ENCODE measurements at regions not wholly inside any gene's neighbourhood (a gene's known extent, or its start where the extent isn't known, plus 50 kb on each side); places are given as distances from the start of the nearest gene placed in this dataset.

DNA sequence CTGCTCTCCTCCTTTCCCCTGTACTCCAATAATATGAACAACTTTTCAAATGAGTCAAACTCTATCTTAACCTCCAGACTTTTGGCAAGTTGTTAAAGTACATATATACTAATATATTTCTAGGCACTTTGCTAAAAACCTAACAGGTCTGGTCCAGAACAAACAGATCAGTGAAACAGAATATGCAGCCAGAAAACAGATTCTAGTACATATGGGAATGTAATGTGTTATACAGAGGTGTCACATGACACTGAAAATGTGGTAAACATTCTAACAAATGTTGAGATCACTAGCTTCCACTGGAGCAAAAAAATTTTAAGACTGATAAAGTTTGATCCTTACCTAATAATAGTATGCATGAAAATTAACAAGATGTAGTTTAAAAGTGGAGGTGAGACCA, 136.9 kb downstream of the OR2K2 start:
- DNase-seq = no peak

DNA sequence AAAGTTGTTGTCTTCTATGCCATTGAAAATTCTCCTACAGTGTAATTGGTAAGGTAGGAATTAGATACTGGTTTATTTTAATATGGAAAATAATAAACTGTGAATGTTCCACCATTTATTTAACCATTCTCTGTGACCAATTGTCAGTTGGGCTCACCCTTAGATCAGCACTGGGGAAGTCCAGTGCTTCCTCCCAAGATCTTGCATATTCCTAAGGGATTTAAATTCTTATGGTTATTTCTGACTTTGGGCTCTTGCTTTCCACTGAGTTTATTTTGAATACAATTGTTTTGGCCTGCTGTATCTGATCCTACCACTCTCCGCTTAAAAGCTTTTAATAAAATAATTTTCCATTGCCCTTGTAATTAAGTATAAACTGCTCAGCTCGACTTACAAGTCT, 137.4 kb downstream of the OR2K2 start:
- no peak for DNase-seq

DNA sequence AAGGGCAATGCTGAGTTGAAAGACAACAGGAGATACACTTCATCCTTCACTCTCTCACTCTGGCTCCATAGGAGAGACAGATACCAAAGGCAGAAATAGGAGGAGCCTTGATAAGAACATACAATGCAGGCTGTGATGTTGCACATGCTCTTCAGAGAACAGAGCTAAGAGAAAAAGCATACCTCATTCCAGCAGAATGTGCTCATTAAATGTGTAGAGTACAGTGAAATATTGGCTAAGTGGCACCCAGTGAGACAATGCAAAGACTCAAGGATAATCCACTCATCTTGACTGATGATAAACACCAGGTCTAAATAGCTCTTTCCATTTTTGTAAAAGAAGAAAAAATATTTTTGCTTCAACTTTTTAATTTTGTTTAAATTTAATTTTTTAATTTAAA, 139.7 kb downstream of the OR2K2 start:
- no peak for DNase-seq

DNA sequence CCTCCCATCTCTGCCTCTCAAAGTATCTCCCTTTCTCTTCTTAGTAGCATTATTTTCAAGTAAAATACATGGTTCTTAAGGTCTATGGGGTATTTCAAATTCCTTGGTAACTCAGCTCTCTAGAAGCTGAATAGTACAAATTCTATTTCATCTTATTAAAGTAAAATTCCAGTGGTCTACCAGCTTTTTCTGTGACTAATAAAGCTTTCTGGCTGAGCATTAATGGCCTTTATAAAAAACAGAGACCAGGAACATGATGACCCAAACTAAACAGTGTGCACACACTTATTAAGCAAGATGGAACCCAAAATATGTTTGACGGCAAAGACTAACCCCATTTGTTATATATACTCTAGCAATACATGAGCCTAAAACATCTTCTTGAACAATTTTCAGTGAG, 142.6 kb downstream of the OR2K2 start:
- no peak for DNase-seq

DNA sequence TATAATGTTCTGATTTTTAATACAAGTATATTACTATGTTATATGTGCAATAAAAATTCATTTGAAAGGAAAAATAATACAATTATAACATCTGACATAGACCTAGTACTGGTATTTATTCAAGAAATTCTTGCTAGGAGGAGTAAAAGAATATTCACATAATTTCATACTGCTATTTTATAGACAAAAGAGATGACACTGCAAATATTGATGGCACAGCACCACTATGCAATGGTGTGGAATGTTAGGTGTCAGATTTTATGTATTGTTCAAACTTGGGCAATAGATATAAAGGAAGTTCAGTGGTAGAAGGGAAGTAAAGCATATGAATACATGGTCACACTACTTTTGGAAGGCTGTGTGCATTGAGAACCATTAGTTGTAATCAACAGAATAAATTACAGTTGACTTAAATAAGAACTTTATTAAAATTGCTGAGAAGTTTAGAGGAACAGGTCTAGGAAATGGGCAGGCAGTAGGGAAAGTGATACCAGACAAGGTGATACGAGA, 143.9 kb downstream of the OR2K2 start:
- no peak for DNase-seq

DNA sequence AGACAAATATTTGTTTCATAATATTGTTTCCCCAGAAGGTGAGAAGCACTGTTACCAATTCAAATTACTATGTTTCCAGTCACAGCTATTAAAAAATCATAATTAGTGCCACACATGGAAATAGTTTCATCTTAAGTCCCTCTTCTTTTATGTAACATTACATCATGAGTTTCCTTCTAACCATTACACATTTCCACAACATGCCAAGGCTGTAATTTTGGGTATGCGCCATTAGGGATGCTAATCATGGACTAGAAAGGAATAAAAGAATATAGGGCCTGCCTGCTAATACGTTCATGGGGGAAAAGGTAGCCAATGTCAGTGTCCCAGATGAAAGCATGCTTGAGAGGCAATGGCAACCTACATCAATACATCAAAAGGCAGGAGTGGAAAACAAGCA, 142.5 kb upstream of the LPAR1 start:
- no peak for DNase-seq

DNA sequence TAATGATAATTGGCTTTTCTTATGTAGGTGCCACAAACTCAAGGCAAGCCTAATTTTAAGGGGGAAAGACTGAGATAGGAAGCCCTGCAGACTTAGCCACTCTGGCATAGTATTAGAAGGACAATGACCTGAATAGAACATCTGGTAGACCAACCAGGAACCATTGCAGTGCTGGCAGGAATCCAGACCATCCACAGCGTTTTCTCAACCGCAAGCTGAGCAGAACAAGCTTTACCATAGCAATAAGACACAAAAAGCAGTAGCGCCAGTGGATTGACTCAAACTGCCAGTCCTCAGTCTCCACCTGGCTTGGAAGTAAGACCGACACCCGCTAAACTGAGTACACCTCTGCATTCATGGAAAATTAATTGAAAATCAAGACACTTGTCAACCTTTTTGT, 141.3 kb upstream of the LPAR1 start:
- DNase-seq = no peak

DNA sequence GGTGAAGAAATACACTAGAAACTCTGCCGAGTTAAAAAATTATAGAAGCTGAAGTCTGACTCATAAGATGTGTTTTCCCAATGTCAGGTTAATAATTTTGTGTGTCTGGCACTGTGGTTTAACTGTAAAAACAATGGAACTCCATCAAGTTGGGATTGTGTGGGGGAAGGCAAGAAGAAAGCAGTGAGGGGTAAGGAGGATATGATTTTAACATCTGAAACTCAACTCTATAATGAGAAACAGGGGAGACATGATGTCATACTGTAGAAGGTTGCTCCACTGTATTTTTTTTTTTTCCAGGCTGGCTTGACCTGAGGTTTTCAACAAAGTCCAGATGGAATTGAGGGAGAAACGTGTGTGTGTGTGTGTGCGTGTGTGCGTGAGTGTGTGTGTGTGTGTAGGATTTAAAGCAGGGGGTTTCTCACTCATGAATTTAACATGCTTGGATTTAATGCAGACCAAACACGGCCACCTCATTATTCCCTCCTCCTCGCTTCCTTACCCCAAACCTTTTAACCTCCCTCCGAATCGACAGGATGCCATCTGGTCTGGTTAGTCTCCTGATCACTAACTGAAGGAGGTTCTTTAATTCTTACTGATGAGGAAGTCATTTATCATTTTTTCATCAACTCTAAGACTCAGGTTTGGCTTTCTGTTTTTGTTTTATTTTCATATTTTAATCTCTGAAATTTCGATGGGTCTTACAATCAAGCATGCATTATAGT, 140.2 kb upstream of the LPAR1 start:
- DNase-seq = no peak

DNA sequence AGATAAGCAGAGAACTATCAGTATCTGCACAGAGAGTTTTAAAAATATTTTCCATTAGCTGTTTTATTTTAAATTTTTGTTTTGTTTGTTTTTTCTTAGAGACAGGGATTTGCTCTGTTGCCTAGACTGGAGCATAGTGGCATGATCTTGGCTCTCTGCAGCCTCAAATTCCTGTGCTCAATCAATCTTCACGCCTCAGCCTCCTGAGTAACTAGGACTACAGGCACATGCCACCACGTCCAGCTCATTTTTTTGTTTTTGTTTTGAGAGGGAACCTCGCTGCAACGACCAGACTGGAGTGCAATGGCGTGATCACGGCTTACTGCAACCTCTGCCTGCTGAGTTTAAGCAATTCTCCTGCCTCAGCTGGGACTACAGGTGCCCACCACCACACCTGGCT, 138.2 kb upstream of the LPAR1 start:
- no peak for DNase-seq

DNA sequence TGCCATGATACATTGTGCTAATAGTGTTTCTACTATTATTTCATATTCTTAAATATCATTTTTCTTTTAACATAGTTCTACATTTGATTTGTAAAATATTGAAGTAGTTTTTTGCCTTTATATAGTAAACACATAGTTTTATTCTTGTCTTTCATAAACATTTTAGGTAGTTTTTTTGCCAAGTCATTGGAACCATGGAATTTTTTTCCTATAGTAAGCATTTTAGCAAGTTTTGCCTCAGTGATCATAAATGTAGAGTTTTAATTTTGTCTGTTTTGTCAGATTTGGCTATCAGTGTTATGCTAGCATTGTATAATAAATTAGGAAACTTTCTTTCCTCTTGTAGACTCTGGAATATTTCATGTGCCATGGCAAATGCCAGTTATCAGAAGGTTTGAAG, 137.1 kb upstream of the LPAR1 start:
- DNase-seq = no peak

DNA sequence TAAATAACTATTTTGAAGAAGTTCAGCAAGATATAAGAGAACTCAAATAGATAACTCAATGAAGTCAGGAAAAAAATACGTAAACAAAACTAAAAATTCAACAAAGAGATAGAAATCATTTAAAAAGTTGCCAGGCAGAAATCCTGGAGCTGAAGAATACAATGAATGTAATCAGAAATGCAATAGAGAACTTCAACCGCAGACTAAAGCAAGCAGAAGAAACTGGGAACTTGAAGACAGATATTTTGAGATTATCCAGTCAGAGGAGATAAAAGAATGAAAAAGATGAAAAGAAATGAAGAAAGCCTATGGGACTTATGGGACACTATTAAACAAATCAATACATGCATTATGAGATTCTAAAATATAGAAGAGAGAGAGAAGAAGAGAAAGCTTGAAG, 129.1 kb upstream of the LPAR1 start:
- no peak for DNase-seq

DNA sequence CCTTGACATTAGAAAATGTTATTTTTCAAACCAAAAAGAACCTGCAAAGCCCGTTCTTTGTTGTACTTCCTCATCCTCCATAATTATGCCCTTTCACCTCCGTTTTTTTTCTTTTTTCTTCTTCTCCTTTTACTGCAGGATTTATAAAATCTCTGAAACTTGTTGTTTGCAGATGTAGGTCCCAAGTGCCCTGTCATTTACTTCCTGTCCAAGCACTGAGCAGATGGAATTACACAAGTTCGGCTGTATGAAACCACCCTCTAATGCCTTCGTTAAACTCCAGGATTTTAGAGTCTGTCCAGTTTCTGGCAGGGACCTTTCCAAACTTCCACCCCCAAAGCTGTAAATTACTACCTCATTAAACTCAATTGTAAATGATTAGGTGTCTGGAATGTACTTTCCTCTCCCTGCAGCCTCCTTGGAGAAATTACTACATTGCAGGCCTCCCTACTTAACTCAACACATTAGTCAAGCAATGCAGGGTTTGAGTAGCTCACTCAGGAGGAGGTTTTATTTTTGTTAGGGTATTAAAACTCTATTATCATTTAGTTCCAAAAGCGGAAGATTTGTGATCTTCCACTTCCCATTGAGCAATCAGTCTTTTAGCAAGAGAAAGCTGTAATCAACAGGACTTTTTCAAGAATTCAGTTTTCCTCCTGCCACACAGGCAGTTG, 125.6 kb upstream of the LPAR1 start:
- no peak for DNase-seq

DNA sequence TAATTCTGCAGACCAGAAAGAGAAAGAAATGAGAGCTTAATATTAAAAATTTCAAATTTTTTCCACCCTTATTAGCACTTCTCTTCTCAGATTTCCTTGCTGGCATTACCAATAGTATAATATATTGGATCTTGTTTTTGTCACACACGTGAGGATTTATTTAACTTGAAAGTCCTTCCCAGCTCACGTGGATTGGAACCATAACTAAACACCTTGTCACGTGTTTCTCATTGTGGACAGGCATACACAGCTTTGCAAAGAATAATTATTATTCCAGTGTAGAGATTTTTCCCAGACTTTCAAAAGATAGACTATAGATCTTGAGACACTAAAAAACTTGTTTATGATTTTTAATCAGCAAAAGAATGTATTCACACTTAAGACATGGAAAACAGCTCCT, 123.8 kb upstream of the LPAR1 start:
- DNase-seq = no peak

DNA sequence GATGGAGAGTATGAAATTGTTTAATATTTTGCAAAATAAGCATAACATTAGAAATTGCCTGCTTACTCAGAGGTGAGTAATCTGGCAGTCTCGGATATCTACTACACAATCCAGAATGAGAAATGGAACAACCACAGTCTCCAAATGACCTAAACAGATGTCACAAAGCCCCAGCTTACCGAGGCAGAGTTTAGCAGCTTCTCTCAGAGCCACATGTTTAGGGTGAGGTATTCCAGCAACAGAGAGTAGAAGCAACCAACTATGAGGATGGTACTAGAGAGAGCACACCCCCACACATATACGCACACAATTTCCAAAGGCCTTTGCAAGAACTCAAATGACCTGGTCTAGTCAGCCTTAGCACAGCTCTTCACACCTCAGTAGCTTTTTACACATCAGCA, 122.7 kb upstream of the LPAR1 start:
- no peak for DNase-seq

DNA sequence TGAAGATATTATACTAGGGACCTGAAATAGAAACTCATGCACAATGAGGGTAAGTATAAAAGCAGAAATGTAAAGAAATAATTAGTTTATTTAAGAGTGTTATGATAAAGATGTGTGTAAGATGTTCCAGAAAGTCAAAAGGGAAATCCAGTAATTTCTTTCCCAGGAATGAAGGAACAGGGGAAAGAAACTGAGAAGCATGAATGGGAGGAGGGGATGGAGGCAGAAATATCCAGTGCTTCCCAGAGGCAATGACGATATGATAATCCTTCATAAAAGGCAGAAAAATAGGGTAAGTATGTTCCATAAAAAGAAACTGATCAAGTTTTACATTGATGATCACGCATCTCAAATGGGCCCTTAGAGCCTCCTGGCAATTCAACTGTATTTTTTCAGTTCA, 120.7 kb upstream of the LPAR1 start:
- no peak for DNase-seq

DNA sequence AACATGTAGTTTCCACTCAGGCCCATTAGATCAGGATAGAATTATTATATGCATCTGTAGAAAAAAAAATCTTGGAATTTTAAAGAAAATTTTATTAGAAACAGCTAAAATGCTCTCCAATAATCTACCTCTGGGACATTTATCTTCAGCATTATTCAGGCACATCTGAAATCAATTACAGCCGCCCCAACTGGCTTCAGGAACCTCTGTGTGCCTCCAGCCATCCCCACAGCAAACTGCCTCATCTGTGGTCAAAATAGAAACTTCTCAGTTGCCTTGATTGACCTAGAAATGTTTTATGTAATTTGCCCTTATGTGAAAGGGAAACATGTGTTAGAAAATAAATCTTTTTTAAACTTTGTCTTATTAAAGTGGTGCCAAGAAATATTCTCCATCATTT, 120.1 kb upstream of the LPAR1 start:
- DNase-seq = no peak

DNA sequence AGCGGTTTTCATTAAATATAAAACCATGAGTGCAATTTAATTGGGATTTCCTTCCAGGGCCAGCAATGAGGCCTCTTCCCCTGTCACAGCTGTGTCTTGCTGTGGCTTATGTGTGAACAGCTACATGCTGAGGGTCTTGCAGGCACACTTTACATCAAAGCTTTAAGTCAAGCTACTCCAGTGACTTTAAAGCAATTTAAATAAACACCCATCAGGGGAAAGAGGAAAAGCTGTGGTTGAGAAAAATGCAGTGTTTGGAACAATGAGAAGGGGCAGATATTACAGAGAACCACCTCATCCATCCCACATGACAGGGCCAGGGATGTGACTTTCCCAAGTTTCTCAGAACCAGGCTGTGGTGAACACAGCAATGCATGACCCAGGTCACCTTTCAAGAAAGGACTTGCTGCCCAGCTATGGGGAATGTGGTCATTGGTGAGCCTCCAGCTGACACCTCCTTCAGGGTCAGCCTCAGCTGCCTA, 115.9 kb upstream of the LPAR1 start:
- DNase-seq = no peak

DNA sequence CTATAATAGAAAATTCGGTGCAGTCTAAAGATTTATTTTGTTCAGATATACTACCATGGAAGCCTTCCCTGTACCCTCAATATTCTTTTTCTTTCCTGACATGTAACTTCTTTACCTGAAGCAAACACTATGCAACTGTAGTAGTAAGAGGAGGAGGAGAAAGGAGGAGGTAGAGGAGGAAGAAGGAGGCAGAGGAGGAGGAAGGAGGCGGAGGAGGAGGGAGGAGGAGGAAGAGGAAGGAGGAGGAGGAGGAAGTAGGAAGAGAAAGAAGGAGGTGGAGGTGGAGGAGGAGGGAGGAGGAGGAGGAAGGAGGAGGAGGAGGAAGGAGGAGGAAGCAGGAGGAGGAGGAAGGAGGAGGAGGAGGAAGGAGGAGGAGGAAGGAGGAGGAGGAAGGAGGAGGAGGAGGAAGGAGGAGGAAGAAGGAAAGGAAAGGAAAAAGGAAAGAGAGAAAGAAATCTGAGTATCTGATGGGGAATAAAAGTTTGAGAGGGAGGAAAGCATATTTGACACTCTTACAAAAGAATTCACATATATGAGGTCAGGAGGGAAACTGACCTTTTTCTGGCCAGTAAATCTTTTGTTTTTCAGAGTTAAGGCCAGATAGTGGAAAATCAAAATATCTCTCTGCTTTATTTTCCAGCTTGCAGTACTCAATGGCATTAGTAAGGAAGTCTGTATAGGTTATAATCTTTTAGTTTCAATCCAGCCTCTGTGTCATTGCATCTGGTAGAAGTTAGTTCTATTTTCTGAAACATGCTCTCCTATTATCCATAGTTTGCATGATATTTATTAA, 114.5 kb upstream of the LPAR1 start:
- DNase-seq = no peak

DNA sequence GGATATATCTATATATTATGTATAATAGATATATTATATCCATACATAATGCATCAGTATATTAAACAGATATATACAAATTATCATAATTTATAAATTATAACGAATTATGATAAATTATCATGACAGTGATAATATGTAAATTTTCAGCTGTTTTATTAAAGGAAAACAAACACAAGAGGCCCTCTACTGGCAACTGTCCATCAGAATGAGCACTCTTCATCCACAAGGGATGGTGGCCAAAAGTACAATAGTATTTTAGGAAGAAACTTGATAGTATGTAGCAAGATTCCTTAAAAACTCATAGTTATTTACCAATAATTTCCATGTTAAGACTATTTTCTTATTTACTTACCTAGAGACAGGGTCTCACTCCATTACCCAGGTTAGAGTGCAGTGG, 113.3 kb upstream of the LPAR1 start:
- DNase-seq = no peak

DNA sequence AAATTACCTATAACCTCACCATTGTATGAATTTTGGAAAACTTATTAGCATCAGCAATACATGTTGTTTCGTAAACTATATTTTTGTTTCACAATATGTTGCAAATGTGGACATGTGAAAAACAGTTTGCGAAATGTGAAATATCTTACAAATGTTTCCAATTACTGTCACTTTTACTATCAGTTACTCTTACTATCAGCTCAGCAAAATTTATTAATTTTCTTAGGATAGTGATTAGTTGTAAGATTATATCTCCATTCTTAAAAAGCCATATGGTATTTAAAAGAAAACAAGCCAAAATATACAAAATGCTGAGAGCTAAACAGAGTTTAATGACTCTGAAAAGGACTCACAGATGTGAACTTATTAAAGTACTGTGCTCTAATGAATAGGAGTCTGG, 111.9 kb upstream of the LPAR1 start:
- no peak for DNase-seq

DNA sequence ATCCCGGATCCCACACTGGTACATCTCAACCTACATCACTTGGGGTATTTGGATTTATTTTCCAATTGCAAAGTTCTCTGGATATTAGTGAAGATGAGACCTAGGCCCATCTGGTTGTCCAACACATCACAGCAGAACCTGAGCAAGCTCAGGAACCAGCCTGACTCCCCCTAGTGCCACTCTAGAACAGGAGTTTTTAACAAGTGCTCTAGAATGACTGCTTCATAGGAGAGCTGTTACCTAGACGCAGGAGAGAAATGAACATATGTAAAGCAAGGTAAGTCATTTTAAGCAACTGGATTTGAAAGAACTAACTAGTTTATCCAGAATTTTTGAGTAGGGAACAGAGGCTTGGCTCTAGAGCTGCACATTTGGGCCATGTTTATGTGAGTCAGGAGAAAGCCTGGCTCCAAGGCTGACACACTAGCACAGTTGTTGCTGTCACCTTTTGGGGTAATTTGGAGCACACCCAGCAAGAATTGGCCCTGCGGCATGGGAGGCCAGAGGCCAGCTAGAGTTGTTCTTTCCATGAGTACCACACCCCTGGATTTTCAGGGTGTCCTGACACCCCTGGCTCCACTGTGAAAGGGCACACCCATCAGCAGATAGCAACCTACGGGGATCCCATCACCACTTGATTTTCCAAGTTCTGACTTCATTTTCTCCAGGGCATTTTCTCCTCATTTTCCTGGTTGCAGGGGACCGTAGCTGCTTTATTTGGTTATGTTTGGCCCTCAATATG, 110.9 kb upstream of the LPAR1 start:
- DNase-seq = no peak

DNA sequence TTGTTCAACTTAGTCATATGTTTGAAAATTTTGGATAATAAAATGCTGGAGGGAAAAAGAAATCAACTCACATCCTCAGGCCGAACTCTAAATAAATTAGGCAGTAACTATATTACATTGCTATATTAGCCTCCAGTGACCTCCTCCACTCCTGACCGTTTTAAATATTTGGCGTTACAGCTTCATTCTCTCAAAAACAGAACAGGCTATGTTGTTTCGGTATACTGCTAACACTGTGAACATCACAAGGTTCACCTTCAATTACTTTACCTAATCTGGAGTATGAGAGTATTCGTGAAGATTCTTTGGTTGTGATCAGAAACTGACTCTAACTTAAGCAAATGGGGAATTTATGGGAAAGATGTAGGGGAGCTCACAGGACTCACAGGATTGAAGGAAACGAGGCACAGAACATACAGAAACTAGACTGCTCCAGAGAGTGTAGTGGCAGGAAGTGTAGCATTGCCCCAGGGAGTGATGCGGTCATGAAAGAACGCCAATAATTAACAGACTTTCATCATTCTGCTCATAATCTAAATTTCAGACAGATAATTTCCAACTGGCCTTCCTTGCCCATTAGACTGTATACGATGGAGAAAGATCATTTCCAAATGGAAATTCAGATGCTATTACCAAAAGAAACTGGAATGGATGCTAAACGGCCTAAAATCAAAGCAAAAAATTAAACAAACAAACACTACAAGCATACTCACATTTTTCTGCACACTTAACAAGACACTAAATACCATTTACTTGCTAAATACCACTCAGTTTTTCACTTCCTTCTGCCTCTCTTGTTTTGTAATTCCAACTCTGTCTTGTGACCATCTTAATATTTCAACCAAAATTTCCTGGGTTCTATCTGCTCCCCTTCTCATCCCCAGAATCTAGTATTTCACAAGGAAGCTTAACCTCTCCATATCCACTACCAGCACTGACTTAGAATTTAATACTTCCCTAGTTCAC, 110.1 kb upstream of the LPAR1 start:
- no peak for DNase-seq
